HG02938 (cell line): ENCODE measurements at regions not wholly inside any gene's neighbourhood (a gene's known extent, or its start where the extent isn't known, plus 50 kb on each side); places are given as distances from the start of the nearest gene placed in this dataset.
"Not testable (repeated sequence)": the region's sequence is repeated elsewhere in the genome, so short reads cannot be mapped to it uniquely, and the experiment has no call there.

Source experiments
- ATAC-seq: cut with Tn5 transposase; IDR thresholded peaks from one replicate; pipeline ENCODE4 v1.9.1; 2021; ENCODE audit warnings: mild to moderate bottlenecking, moderate library complexity; ENCODE audit not compliant: unreplicated experiment

DNA sequence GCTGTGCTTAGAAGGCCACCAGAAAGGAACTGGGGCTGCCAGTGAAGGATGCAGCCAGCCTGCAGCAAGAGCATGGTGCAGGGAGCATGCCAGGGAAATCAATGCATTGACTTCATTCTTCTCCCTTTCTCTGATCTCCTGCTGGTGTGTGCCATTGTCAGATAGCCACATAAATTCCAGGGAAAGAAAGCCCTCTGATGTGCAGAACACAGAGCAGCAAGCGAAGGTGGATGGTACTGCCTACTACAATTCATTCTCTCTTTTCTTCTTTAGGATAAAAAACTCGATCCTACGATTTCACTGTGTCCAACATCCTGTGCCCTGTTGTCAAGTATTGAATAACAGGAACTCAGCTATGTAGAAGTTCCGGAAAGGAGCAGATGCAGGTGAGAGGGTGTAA is 446.7 kb upstream of the TMEM132C start:
- no peak for ATAC-seq

DNA sequence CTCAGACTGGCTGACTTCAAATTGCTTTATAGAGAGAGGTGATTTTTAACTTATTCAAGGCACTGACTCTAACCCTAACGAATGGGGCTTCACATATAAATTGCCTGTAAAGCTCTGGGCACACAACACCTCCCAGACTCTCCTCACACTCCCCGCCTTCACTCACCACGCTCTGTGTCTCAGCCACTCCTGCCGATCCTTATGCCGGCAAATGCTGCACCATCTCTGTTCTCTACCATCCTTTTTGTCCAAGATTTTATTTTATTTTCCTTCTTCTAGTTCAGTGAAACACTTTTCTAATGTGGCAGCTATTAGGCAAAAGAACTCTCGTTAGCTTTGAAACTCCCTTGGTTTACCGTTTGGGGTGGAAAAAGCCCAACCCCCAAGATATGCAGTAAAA is 446.1 kb upstream of the TMEM132C start:
- no peak for ATAC-seq

- ATAC-seq: no peak
These were observed 444.1 kb upstream of the TMEM132C start for GRCh38 chr12:127822809-127823411.

DNA sequence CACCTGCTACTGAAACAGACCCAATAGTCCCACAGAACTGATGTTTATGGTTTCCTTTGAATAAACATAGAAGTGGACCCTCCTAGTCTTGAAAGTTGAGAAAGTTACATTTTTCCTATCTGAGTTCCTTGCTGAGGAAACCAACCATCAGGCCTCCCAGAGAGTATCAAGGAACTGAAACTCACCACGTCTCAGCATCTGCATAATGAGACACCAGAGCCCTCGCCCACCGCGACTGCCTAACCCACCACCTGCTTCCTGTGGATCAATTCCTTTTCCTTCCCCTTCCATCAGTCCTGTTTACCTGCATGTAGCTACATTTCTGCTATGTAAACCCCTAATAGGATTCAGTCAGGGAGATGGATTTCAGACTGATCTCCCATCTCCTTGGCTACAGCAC is 443.2 kb upstream of the TMEM132C start:
- ATAC-seq: no peak

DNA sequence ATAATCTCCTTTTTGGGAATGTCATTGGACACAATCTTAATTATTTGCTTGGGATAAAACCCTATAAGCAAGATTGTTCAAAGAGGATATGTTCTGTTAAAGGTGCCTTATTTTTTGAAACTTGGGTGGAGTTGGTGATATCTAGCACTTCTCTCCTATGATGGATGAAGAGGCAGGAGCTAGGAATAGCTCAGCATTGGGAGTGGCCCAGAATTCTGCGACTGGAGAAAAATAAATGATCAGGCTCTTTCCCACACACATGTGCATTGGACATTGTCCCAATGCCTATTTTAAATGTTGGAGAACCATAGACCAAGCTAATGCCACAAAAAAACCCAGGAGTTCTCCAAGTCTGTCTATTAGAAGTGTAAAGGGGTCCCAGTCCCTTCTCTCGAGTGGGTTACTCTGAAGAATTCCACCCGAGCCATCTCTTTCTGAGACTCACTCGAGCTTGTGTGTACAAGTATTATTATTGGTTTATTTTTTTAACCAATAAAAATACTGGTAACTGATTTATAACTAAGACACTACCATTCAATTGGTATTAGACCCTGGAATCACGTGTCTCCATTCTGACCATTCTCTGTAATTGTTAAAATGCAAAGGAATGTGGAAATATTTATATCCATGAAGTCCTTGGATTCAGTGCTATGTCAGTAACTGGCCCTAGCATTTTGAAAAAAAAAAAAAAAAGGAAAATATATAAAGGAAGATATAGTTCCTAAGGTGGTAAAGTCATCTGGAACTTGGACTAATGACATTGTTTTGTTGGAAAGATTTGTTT is 437.5 kb upstream of the TMEM132C start:
- no peak for ATAC-seq

DNA sequence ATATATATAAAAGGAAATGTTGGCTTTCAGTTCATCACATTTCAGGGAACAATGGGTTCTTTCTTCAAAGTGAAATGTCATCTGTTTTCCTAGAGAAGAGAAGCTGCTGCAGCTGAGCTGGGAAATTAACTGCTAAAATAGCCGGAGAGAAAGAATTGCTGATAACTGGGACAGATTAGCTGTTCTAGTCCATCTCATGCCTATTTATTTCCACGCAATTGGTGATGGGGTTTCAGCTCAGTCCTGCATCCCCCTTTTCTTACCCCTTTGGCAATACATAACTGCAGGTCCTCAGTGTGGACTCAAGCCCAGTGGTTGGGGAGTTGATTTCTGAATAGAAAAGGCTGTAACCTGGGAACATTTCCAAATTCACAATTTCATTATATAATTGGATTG is 436.9 kb upstream of the TMEM132C start:
- ATAC-seq: no peak

- ATAC-seq: no peak
These were observed 436.2 kb upstream of the TMEM132C start for GRCh38 chr12:127830730-127831129.

DNA sequence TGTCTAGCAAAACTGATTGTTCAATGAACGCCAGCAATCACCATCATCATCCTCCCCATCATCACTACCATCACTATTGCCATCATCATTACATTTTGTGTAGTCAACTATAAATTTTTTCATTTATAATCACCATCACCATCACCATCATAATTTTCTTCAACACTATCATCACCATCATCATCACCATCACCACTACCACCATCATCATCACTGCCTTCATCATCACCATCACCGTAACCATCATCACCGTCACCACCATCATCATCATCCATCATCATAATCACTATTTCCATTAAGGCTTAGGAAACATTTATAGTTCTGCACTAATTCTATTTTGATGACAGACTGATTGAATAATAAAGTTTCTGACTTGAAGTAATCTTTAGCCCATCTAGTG is 434.8 kb upstream of the TMEM132C start:
- no peak for ATAC-seq

GRCh38 chr12:127836802-127837201 is 430.2 kb upstream of the TMEM132C start:
- ATAC-seq: not testable (repeated sequence)

DNA sequence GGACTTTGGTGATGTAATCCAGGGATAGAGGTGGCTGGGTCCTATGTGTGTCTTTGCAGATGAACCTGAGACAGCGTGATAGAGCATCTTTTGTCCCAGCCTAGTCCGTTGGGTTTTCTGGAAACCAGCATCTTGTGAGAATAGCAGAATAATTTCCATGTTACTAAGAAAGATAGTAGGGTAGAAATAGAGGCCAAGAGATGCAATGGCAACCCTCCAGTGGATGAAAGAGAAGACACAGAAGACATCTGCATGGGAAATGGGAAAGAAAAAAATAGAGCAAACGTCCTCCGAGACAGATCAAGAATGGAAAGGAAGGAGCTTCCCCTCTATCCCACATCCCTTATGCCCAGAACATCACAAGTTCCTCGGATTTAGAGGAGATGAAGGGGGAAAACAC is 409.3 kb upstream of the TMEM132C start:
- ATAC-seq: no peak

DNA sequence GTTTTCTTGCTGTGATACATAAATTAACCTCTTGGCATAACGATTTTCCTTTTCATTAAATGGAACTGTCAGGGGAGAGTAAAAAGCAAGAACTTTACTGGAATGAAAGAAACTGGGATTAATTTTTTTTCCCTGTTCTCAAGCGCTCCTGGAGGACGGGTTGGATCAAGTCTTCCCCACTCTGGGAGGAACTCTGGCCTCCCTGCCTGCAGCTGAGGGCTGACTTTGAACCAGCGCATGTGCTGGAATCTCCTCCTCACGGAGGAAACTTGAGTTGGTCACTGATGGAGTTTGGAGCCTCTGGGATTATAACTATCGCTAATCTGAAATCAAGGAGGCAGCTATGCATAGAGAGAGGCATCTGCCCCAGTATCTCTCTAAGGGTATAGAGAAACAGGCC is 406.4 kb upstream of the TMEM132C start:
- ATAC-seq: no peak

DNA sequence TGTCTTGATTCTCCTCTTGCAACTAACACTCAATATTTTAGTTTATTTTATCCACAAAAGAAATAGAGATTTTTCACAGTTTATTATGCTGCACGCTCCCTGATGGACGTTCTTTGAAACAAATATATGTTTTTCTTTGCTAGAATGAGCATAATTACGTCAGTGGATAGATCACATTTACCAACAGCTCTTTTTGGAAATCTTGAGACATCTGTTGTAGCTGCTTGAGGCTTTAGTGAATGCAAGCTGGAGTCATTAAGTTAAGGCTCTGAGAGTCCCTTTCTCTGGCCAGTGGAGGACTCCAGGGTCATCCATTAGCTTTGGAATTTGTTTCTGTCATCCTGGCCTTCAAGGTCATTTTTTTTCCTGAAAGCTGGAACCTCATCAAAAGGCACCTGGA is 405.6 kb upstream of the TMEM132C start:
- no peak for ATAC-seq

DNA sequence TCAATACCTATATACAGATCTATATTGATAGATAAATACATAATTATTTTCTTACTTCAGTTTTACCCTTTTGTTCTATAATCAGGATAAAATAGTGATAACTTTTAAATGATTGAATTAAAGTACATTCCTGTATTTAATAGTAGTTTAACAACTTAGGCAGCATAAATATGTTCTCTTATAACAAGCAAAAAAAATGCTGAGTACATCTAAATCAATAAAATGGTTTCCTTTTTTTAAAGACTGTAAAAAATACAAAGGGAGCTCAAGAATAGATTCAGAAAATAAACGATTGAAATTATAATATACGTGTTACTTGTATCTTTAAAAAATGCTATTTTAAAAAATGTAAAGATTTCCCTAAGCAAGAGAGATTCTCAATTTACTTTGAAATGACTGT is 393.7 kb upstream of the TMEM132C start:
- ATAC-seq: no peak

DNA sequence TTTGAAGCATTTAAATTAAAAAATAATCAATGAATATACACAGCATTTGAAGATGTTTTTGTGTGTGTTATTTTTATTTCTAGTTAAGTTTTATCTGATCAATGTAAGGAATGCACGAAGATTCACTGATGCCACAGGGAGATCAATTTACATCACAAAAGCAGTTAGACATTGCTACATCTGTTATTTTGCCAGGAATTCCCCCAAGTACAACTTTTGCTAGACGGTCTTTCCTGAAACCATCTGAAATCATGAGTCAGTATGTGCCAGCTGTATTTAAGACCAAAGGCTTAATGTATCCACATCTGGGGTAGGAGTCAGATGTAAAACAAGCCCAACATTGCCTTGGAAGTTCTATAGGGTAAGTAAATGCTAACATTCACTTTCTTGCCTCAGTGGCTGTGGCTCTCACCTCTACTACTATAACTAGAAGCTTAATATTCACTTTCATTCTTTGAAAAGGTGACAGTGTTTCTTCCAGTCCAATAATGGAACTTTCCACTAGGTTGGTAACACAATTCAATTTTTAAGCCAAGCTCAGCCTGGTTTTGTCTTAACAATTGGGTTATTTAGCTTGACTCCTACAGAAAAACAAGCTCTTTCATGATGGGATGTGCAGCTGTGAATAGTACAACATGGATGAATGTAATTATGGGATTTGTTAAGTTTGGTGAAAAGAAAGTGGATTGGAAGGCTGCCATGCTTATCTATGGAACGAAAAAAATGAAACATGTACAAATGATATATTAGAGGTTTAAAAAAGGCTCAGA is 385.4 kb upstream of the TMEM132C start:
- no peak for ATAC-seq

GRCh38 chr12:127883013-127883412 is 384.0 kb upstream of the TMEM132C start:
- ATAC-seq: no peak

DNA sequence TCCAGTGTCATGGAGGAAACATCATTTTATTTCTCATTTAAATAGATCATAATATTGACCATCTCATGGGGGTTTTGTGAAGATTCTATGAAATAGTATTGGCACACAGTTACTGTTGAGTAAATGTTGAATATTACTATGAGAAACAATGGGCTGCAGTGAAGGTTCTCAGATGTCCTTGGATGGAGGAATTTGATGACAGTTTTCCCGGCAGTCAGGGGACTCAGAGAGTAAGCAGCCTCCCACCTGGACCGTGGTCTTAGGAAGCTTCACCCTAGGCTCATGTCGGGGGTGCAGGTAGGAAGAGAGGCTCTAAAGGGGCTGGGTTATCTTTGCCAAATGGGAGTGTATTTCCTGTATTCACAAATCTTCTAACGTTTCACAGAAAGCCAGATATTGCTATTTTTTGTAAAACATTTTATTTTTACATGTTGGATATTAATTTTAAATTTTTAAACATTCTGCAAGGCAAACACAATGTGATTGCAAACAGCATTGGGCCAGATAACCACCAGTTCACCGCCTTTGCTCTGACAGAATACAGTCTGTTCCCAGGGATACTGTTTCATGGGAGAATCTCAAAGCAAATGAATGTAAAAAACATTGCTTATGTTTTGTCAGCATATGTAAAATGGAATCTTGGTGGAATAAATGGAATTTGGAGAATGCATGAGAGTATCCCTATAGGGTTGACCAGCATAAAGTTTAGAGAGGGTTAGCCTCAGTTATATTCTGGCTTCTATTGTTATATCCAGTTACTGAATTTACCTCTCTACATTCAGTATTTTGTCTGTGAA is 380.8 kb upstream of the TMEM132C start:
- no peak for ATAC-seq

GRCh38 chr12:127886827-127887226 is 380.1 kb upstream of the TMEM132C start:
- ATAC-seq: no peak

DNA sequence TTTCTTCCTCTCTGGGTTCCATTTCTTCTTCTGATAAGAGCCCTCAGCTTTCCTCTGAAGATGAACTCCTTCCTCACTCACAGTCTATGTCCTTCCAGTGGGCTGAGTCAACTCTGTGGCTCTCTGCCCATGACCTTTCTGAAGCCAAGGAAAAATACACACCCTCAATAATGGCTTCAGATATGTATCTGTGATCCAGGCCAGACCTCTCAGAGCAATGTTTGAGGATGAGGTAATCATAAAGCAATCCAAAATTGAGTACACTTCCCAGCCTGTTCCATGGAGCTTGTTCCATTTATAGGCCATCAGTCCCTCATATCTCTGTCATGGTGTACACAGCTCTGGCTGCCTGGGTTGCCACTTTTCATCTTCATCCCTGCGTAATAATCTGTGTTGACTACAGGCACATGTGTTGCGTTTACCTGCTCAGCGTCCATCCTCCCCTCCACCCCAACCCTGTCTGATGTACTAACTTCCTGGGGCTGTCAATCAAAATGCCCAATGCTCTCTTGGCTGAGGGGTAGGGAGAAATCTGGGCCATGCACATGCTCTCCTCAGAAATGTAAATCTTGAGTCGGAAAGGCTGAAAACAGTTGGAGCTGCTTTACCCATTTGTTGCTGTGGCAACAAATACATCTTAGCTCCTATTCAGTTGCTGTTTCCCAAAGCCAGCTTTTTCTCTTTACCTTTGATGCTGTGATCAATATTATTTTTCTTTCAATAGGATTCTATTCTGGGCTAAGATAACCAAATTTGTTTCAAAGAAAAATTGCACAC is 377.8 kb upstream of the TMEM132C start:
- no peak for ATAC-seq

DNA sequence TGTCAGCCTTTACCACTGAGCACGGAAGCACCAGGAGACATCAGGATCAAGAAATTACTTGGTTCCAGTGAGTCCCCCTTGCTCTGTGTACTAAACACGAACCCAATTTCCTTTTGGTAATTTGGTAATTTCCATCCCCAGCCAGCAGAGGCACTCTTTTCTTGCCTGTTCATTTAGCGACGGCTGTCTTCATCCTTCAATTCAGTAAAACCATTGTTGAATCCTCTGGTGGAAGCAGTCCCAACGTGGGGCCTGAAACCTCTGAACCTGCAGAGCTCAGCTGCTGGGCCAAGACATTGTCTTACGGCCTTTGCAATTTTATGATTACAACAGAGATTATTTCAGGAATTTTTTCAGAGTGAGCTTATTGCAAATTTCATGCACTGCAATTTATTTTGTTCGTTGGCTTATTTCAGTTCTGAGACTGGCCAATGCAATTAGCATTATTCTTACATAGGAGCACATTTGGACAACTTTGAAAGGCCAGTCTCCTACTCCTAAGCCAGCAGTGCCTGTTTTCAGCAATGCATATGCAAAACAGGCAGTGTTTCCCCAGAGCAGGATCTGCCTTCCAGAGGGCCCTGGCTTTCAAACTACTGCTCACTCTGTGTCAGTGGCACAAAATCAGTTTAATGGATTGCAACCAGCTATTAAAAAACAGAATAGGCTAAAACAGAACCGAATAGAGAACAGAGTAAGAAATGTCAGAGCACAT is 372.9 kb upstream of the TMEM132C start:
- no peak for ATAC-seq

DNA sequence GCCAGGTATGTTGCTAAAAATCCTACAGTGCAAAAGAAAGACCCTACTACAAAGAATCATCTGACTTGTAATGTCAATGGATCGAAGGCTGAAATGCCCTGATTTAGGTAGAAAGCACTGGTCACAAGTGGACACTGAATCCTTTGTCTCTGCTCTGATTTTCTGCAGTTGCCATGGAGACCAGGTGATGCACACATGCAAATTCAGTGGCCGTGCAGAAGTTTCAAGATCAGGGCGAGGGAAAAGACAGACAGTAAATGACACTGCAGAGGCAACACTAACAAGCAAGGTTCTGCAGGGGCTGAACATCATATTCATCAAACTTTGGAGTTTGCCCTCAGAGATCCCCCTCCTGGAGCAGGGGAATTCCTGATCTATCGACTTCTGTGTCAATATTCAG is 370.3 kb upstream of the TMEM132C start:
- ATAC-seq: no peak
